ENCODE measurements at regions not wholly inside any gene's neighbourhood (a gene's known extent, or its start where the extent isn't known, plus 50 kb on each side); places are given as distances from the start of the nearest gene placed in this dataset.
"Not testable (repeated sequence)": the region's sequence is repeated elsewhere in the genome, so short reads cannot be mapped to it uniquely, and the experiment has no call there.

GRCh38 chr2:88856409-88857135 lies 165.1 kb downstream of the RPIA start:
- DNase-seq (ENCODE audit: low spot score): no peak
- intact Hi-C loops (cut with DNase I): no loop called here

DNA sequence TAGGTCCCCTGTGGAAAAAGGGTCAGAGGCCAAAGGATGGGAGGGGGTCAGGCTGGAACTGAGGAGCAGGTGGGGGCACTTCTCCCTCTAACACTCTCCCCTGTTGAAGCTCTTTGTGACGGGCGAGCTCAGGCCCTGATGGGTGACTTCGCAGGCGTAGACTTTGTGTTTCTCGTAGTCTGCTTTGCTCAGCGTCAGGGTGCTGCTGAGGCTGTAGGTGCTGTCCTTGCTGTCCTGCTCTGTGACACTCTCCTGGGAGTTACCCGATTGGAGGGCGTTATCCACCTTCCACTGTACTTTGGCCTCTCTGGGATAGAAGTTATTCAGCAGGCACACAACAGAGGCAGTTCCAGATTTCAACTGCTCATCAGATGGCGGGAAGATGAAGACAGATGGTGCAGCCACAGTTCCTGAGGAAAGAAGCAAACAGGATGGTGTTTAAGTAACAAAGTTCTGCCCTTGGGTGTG lies 165.8 kb downstream of the RPIA start:
- no peak for DNase-seq (ENCODE audit: low spot score)
- intact Hi-C loops (cut with DNase I): no loop called here

GRCh38 chr2:88857951-88858411 lies 166.5 kb downstream of the RPIA start:
- DNase-seq (ENCODE audit: low spot score): no peak
- intact Hi-C loops (cut with DNase I): no loop called here

- intact Hi-C loops (cut with DNase I): no loop called here
These were observed 168.0 kb downstream of the RPIA start for GRCh38 chr2:88859461-88859860.

DNA sequence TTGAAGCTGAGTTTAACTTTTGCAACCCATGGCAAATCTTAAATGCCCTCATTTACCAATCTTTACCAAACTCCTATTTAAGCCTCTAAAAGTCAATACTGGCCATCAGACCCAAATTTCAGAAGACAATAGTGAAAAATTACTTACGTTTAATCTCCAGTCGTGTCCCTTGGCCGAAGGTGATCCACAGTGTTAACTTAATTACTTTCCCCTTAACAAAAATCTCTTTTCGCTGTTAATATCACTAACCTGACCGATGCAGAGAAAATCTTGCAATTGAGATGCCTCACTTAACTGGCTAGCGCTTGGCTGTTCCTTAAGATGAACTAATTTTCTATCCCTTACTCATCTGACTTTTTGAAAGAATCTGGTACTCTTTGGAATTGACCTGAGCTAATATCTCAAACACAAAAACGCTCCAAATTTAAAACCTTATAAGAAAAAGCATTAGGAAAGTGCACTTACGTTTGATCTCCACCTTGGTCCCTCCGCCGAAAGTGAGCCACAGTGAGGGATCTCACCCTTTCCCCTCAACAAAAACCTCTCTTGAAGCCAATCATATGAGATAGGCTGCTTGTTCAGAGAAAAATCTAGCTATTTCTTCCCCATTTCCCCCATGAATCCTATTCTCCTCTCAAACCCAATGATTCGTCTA lies 169.1 kb downstream of the RPIA start:
- intact Hi-C loops (cut with DNase I): no loop called here
- DNase-seq (ENCODE audit: low spot score): no peak

More at GRCh38 chr2:88859461-88859860, 168.0 kb downstream of the RPIA start:
- DNase-seq (ENCODE audit: low spot score): no peak

- no peak for DNase-seq (ENCODE audit: low spot score)
- intact Hi-C loops (cut with DNase I): no loop called here
These were observed 174.4 kb downstream of the RPIA start for GRCh38 chr2:88865801-88866371.

GRCh38 chr2:88866756-88867155 lies 175.3 kb downstream of the RPIA start:
- intact Hi-C loops (cut with DNase I): no loop called here
- no peak for DNase-seq (ENCODE audit: low spot score)

DNA sequence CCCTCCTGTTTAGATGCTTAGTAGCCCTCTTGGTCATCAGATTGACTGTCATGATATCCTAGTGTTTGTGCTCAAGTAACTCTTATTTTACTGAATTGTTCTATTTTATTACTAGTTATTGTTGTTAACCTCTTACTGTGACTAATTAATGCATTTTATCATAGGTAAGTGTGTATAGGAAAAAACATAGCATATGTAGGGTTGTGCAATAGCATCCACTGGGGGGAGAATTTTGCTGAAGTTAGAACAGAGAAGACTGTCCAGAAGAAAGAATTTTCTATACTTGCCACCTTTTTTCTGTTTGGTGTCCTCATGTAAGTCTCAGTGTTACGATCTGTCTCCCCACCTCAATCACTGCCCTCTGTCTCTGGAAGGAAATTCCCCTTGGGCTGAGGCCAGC lies 177.4 kb downstream of the RPIA start:
- intact Hi-C loops (cut with DNase I): no loop called here
- no peak for DNase-seq (ENCODE audit: low spot score)

DNA sequence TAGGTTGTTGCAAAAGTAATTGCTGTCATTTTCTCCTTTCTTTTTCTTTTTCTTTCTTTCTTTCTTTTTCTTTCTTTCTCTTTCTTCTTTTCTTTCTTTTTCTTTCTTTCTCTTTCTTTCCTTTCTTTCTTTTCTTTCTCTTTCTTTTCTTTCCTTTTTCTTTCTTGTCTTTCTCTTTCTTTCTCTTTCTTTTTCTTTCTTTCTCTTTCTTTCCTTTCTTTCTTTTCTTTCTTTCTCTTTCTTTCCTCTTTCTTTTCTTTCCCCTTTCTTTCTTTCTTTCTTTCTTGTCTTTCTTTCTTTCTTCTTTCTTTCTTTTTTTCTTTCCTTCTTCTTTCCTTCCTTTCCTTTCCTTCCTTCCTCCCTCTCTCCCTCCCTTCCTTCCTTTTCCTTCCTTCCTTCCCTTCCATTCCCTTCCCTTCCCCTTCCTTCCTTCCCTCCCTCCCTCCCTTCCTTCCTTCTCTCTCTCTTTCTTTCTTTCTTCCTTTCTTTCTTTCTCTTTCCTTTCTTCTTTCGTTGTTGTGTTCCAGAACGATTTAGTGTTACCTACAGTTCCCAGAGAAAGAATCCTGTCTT lies 178.9 kb downstream of the RPIA start:
- intact Hi-C loops (cut with DNase I): no loop called here
- DNase-seq (ENCODE audit: low spot score): no peak

- no peak for DNase-seq (ENCODE audit: low spot score)
- intact Hi-C loops (cut with DNase I): no loop called here
These were observed 179.9 kb downstream of the RPIA start for GRCh38 chr2:88871336-88871735.

GRCh38 chr2:88873620-88874019 lies 182.1 kb downstream of the RPIA start:
- intact Hi-C loops (cut with DNase I): no loop called here
- no peak for DNase-seq (ENCODE audit: low spot score)

DNA sequence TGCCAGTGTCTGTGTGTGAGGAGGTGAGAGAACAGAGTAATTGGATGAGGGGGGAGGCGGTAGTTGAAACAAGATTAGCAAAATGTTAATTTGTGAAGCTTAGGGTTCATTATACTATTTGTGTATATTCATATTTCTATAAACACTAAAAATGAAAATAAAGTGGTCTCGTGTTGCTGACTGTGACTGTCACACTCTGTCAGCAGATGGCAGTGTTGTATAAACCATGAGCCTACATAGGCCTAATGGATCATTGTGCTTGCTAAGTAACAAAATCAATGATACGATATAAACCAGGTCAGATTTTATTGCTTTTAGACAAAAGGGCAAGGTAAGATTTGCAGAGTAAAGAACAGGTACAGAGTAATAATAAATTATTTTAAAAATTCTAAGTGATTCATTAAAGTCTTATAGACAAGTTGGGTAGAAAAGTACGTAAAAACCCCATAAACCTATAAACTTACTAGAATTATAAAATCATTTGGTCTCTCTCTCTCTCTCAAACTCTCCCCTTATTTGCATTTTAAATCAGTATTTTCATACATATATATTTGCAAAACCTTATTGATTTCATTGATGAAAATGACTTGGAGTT lies 182.7 kb downstream of the RPIA start:
- intact Hi-C loops (cut with DNase I): no loop called here

GRCh38 chr2:88875736-88876135 lies 184.3 kb downstream of the RPIA start:
- DNase-seq (ENCODE audit: low spot score): no peak
- intact Hi-C loops (cut with DNase I): no loop called here

More for the DNA sequence above, 182.7 kb downstream of the RPIA start:
- DNase-seq (ENCODE audit: low spot score): no peak

DNA sequence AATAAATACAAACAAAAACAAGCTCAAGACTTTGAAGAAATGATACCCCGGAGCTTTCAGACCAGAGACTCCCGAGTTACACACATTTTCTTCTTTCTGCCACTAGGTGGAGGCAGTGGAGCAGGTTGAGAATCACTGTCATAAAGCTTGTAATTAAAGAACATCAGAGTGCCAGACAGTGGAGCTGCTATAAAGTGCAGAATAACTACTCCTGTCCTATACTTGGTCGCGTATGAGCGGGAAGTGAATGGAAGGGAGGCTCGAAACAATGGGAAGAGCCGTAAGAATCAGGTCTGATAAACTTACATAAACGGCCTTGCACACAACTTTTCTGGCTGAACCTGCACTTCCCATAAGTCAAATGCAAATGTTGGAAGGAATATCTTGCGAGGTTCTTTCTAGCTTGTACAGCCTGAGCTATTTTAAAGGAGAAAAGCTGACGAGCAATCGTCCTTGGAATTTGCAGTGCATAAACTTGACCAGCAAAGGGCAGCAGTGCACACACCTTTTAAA lies 189.0 kb downstream of the RPIA start:
- DNase-seq (ENCODE audit: low spot score): no peak
- intact Hi-C loops (cut with DNase I): no loop called here

DNA sequence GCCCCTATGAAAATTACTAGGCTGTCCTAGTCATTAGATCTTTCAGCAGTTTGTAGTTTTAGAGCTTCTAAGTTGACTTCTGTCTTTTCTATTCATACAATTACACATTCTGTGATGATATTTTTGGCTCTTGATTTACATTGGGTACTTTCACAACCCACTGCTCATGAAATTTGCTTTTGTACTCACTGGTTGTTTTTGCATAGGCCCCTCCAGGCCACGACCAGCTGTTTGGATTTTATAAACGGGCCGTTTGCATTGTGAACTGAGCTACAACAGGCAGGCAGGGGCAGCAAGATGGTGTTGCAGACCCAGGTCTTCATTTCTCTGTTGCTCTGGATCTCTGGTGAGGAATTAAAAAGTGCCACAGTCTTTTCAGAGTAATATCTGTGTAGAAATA lies 193.8 kb downstream of the RPIA start:
- intact Hi-C loops (cut with DNase I): no loop called here
- no peak for DNase-seq (ENCODE audit: low spot score)

DNA sequence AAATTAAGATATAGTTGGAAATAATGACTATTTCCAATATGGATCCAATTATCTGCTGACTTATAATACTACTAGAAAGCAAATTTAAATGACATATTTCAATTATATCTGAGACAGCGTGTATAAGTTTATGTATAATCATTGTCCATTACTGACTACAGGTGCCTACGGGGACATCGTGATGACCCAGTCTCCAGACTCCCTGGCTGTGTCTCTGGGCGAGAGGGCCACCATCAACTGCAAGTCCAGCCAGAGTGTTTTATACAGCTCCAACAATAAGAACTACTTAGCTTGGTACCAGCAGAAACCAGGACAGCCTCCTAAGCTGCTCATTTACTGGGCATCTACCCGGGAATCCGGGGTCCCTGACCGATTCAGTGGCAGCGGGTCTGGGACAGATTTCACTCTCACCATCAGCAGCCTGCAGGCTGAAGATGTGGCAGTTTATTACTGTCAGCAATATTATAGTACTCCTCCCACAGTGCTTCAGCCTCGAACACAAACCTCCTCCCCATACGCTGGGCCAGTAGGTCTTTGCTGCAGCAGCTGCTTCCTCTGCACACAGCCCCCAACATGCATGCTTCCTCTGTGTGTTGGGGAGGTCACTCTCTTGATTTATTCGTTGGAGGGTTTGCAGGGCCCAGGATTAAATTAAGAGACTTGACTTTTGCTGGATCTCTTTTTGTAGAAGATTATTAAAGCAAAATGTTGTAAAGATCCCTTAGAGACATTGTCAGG lies 194.4 kb downstream of the RPIA start:
- no peak for DNase-seq (ENCODE audit: low spot score)
- intact Hi-C loops (cut with DNase I): no loop called here

DNA sequence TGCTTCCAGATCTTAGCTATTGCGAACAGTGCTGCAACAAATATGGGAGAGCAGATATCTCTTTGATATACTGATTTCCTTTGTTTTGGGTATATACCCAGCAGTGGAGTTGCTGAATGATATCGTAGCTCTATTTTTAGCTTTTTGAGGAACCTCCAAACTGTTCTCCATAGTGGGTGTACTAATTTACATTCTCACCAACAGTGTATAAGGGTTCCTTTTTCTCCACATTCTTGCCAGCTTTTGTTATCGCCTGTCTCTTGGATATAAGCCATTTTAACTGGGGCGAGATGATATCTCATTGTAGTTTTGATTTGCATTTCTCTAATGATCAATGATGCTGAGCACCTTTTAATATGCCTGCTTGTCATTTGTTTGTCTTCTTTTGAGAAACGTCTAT lies 196.0 kb downstream of the RPIA start:
- intact Hi-C loops (cut with DNase I); DNase-seq (ENCODE audit: low spot score): not testable (repeated sequence)

GRCh38 chr2:88892207-88892606 lies 200.7 kb downstream of the RPIA start:
- intact Hi-C loops (cut with DNase I): no loop called here
- DNase-seq (ENCODE audit: low spot score): no peak

DNA sequence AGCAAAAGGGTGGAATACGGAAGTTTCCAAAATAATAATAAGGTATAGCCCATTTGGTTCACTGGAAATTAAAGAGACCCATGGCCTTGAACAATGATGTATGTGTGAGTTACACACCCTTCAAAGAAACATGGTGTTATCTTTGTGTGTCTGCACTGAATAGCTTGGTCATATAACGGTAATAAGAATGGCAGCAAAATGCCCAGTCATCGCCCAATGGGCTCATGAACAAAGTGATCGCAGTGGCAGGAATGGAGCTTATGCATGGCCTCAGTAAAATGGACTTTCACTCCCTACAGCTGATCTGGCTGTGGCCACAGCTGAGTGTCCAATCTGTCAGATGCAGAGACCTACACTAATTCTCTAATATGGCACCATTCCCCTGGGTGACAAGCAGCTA lies 201.3 kb downstream of the RPIA start:
- intact Hi-C loops (cut with DNase I): no loop called here
- DNase-seq (ENCODE audit: low spot score): no peak

Measured in posterior vena cava (tissue), 2 donors.